SK-N-SH treated with all-trans-retinoic acid at 6 μM for 48 hours (cell line): ENCODE measurements at regions not wholly inside any gene's neighbourhood (a gene's known extent, or its start where the extent isn't known, plus 50 kb on each side); places are given as distances from the start of the nearest gene placed in this dataset.

Experiments used
- ATAC-seq: fragments of 200-7000 bp; cut with Tn5 transposase; 3 replicates; pipeline ENCODE4 v1.9.1; 2020; ENCODE audit warnings: mild to moderate bottlenecking, moderate library complexity
- BACH2 ChIP-seq: fragments of 250-450 bp; sonication (Bioruptor Pico); IDR thresholded peaks from 2 replicates; pipeline ENCODE4 v1.9.0; 2021; ENCODE audit warnings: mild to moderate bottlenecking, borderline replicate concordance
- CSDC2 ChIP-seq: fragments of 250-450 bp; sonication (Bioruptor Pico); IDR thresholded peaks from 2 replicates; pipeline ENCODE4 v1.5.0; 2020; ENCODE audit warnings: mild to moderate bottlenecking, moderate library complexity
- ESRRG ChIP-seq: fragments of 250-450 bp; sonication (Bioruptor Pico); IDR thresholded peaks from 2 replicates; pipeline ENCODE4 v1.6.1; 2021; ENCODE audit warnings: mild to moderate bottlenecking
- GLIS3 ChIP-seq: fragments of 250-450 bp; sonication (Bioruptor Pico); IDR thresholded peaks from 2 replicates; pipeline ENCODE4 v1.5.0; 2020; ENCODE audit warnings: mild to moderate bottlenecking, moderate library complexity
- ISL1 ChIP-seq: fragments of 250-450 bp; sonication (Bioruptor Pico); IDR thresholded peaks from 2 replicates; pipeline ENCODE4 v2.1.2; 2022; ENCODE audit warnings: mild to moderate bottlenecking, moderate library complexity
- OSR1 ChIP-seq: fragments of 250-450 bp; sonication (Bioruptor Pico); IDR thresholded peaks from 2 replicates; pipeline ENCODE4 v1.8.0; 2022; ENCODE audit warnings: moderate library complexity, mild to moderate bottlenecking, inconsistent platforms
- PATZ1 ChIP-seq: fragments of 250-450 bp; sonication (Bioruptor Pico); IDR thresholded peaks from 2 replicates; pipeline ENCODE4 v1.8.0; 2020; ENCODE audit warnings: mild to moderate bottlenecking, moderate library complexity, borderline replicate concordance
- POU6F1 ChIP-seq: fragments of 250-450 bp; sonication (Bioruptor Pico); IDR thresholded peaks from 2 replicates; pipeline ENCODE4 v1.8.0; 2021; ENCODE audit warnings: low read depth, mild to moderate bottlenecking, moderate library complexity, borderline replicate concordance
- RARB ChIP-seq: fragments of 250-450 bp; sonication (Bioruptor Pico); IDR thresholded peaks from 2 replicates; pipeline ENCODE4 v1.8.0; 2021; ENCODE audit warnings: mild to moderate bottlenecking, moderate library complexity
- SNAI2 ChIP-seq: fragments of 250-450 bp; sonication (Bioruptor Pico); IDR thresholded peaks from 2 replicates; pipeline ENCODE4 v1.5.0; 2020; ENCODE audit warnings: mild to moderate bottlenecking, moderate library complexity
- TCF4 ChIP-seq: fragments of 250-450 bp; sonication (Bioruptor Pico); IDR thresholded peaks from 2 replicates; pipeline ENCODE4 v1.8.0; 2021; ENCODE audit warnings: mild to moderate bottlenecking, moderate library complexity, borderline replicate concordance
- TOX ChIP-seq: fragments of 250-450 bp; sonication (Bioruptor Pico); IDR thresholded peaks from 2 replicates; pipeline ENCODE4 v1.8.0; 2021; ENCODE audit warnings: mild to moderate bottlenecking, moderate library complexity, borderline replicate concordance
- ZC3H10 ChIP-seq: fragments of 250-450 bp; sonication (Bioruptor Pico); IDR thresholded peaks from 2 replicates; pipeline ENCODE4 v1.5.1; 2021; ENCODE audit warnings: mild to moderate bottlenecking, moderate library complexity
- ZFP3 ChIP-seq: fragments of 250-450 bp; sonication (Bioruptor Pico); IDR thresholded peaks from 2 replicates; pipeline ENCODE4 v1.5.0; 2020; ENCODE audit warnings: mild to moderate bottlenecking, moderate library complexity
- ZFP30 ChIP-seq: fragments of 450-650 bp; formaldehyde crosslinking; IDR thresholded peaks from 2 replicates; pipeline ENCODE4 v1.5.0; 2022; ENCODE audit warnings: mild to moderate bottlenecking, moderate library complexity
- ZNF565 ChIP-seq: fragments of 450-650 bp; formaldehyde crosslinking; conservative IDR thresholded peaks from 2 replicates; pipeline ENCODE4 v1.5.0; 2020; ENCODE audit warnings: low read depth, mild to moderate bottlenecking, moderate library complexity
- ZNF70 ChIP-seq: fragments of 450-650 bp; formaldehyde crosslinking; IDR thresholded peaks from 2 replicates; pipeline ENCODE4 v1.5.0; 2020; ENCODE audit warnings: mild to moderate bottlenecking, moderate library complexity
- ZNF8 ChIP-seq: fragments of 450-650 bp; formaldehyde crosslinking; IDR thresholded peaks from 2 replicates; pipeline ENCODE4 v1.5.0; 2020; ENCODE audit warnings: mild to moderate bottlenecking, moderate library complexity
- TF ChIP-seq, protein P1 (sequence below): fragments of 250-450 bp; sonication (Bioruptor Pico); IDR thresholded peaks from 2 replicates; pipeline ENCODE4 v1.5.1; 2020; ENCODE audit warnings: low read depth, mild to moderate bottlenecking, moderate library complexity
- TF ChIP-seq, protein P2 (sequence below): fragments of 250-450 bp; sonication (Bioruptor Pico); IDR thresholded peaks from 2 replicates; pipeline ENCODE4 v1.5.1; 2021; ENCODE audit warnings: mild to moderate bottlenecking, moderate library complexity
- TF ChIP-seq, protein P3 (sequence below): fragments of 250-450 bp; sonication (Bioruptor Pico); IDR thresholded peaks from 2 replicates; pipeline ENCODE4 v1.5.0; 2020; ENCODE audit warnings: mild to moderate bottlenecking, moderate library complexity

DNA sequence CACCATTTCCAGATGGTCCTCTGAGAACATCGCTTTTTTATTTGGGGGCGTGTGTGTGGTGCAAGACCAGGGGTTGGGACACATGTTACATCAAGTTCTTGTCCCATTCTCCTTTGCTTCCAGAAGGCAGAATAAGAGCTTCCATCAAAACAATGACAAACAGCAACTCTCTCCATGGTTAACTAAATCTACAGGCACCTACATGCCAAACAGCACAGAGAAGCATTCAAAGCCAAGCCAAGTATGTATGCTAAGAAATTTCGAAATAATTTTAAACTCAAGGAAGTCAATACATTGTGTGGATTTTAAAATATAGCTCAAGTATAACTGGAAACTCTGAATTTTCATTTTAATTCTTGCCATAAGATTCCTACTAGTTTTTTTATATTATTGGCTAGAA, 105.6 kb downstream of the SEC61B start:
- no peak for ATAC-seq

GRCh38 chr9:99335280-99335679, 113.2 kb downstream of the SEC61B start:
- no peak for TF ChIP-seq ZNF70
- TF ChIP-seq CSDC2 (CRISPR knock-in tag) = no peak
- TF ChIP-seq OSR1 (CRISPR knock-in tag) = no peak
- TF ChIP-seq, protein P1, sequence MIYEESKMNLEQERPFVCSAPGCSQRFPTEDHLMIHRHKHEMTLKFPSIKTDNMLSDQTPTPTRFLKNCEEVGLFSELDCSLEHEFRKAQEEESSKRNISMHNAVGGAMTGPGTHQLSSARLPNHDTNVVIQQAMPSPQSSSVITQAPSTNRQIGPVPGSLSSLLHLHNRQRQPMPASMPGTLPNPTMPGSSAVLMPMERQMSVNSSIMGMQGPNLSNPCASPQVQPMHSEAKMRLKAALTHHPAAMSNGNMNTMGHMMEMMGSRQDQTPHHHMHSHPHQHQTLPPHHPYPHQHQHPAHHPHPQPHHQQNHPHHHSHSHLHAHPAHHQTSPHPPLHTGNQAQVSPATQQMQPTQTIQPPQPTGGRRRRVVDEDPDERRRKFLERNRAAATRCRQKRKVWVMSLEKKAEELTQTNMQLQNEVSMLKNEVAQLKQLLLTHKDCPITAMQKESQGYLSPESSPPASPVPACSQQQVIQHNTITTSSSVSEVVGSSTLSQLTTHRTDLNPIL (CRISPR knock-in tag) = no peak
- TF ChIP-seq GLIS3 (CRISPR knock-in tag) = no peak
- no peak for ATAC-seq

More for the DNA sequence above, 105.6 kb downstream of the SEC61B start:
- no peak for TF ChIP-seq ZFP30
- TF ChIP-seq PATZ1 (CRISPR knock-in tag) = no peak
- no peak for TF ChIP-seq BACH2 (CRISPR knock-in tag)
- TF ChIP-seq ISL1 (CRISPR knock-in tag) = no peak
- TF ChIP-seq SNAI2 (CRISPR knock-in tag) = no peak
- TF ChIP-seq, protein P2, sequence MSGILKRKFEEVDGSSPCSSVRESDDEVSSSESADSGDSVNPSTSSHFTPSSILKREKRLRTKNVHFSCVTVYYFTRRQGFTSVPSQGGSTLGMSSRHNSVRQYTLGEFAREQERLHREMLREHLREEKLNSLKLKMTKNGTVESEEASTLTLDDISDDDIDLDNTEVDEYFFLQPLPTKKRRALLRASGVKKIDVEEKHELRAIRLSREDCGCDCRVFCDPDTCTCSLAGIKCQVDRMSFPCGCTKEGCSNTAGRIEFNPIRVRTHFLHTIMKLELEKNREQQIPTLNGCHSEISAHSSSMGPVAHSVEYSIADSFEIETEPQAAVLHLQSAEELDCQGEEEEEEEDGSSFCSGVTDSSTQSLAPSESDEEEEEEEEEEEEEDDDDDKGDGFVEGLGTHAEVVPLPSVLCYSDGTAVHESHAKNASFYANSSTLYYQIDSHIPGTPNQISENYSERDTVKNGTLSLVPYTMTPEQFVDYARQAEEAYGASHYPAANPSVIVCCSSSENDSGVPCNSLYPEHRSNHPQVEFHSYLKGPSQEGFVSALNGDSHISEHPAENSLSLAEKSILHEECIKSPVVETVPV (CRISPR knock-in tag) = no peak
- no peak for TF ChIP-seq GLIS3 (CRISPR knock-in tag)
- TF ChIP-seq RARB (CRISPR knock-in tag) = no peak
- TF ChIP-seq, protein P3, sequence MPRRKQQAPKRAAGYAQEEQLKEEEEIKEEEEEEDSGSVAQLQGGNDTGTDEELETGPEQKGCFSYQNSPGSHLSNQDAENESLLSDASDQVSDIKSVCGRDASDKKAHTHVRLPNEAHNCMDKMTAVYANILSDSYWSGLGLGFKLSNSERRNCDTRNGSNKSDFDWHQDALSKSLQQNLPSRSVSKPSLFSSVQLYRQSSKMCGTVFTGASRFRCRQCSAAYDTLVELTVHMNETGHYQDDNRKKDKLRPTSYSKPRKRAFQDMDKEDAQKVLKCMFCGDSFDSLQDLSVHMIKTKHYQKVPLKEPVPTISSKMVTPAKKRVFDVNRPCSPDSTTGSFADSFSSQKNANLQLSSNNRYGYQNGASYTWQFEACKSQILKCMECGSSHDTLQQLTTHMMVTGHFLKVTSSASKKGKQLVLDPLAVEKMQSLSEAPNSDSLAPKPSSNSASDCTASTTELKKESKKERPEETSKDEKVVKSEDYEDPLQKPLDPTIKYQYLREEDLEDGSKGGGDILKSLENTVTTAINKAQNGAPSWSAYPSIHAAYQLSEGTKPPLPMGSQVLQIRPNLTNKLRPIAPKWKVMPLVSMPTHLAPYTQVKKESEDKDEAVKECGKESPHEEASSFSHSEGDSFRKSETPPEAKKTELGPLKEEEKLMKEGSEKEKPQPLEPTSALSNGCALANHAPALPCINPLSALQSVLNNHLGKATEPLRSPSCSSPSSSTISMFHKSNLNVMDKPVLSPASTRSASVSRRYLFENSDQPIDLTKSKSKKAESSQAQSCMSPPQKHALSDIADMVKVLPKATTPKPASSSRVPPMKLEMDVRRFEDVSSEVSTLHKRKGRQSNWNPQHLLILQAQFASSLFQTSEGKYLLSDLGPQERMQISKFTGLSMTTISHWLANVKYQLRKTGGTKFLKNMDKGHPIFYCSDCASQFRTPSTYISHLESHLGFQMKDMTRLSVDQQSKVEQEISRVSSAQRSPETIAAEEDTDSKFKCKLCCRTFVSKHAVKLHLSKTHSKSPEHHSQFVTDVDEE = no peak
- TF ChIP-seq ZNF70 = no peak
- no peak for TF ChIP-seq TOX
- TF ChIP-seq ZNF8 (CRISPR knock-in tag) = no peak
- no peak for TF ChIP-seq ESRRG

GRCh38 chr9:99336005-99336404, 113.9 kb downstream of the SEC61B start:
- ATAC-seq = no peak
- TF ChIP-seq ZFP30 (no peak), ZFP3 (no peak), PATZ1 (CRISPR knock-in tag) (no peak), ISL1 (CRISPR knock-in tag) (no peak), OSR1 (CRISPR knock-in tag) (no peak), TOX (no peak), POU6F1 (CRISPR knock-in tag) (no peak), ZNF565 (CRISPR knock-in tag) (no peak), ZC3H10 (CRISPR knock-in tag) (no peak), BACH2 (CRISPR knock-in tag) (no peak), ZNF8 (CRISPR knock-in tag) (no peak), SNAI2 (CRISPR knock-in tag) (no peak), ESRRG (no peak), CSDC2 (CRISPR knock-in tag) (no peak), TCF4 (CRISPR knock-in tag) (no peak), GLIS3 (CRISPR knock-in tag) (no peak)
- TF ChIP-seq, protein P1 (CRISPR knock-in tag) = no peak
- TF ChIP-seq, protein P2 (CRISPR knock-in tag) = no peak
- TF ChIP-seq, all 23 proteins: peak for 0
